ENCODE measurements at regions not wholly inside any gene's neighbourhood (a gene's known extent, or its start where the extent isn't known, plus 50 kb on each side); places are given as distances from the start of the nearest gene placed in this dataset.

GRCh38 chr5:164545507-164545906 is 1040.1 kb downstream of the MAT2B start:
- H3K9me3 ChIP-seq (ENCODE audit: control insufficient read depth in 2 of 2, low read length in 2 of 2) = peaks cover 0 to 3% of the 10 kb centered on the region in 2 experiments
- Mint-ChIP-seq H3K4me1 (no peaks in the 10 kb centered on the region), H3K36me3 (no peaks in the 10 kb centered on the region), H3K9me3 (peaks cover 0 to 22% (median 7%) of the 10 kb centered on the region in 7 donors), H3K4me3 (no peak overlapping the region), H3K27me3 (no peaks in the 10 kb centered on the region), H3K27ac (no peak overlapping the region)
- ATAC-seq (ENCODE audit: low read depth in 2 of 2) (no peak), DNase-seq (no peak)
- no peak overlapping the region for H3K4me3 ChIP-seq (ENCODE audit: low read depth, low read length)
- H3K4me1 ChIP-seq (ENCODE audit: control insufficient read depth, insufficient read depth, low read length, poor library complexity, severe bottlenecking) = no peaks in the 10 kb centered on the region
- no peaks in the 10 kb centered on the region for H3K27me3 ChIP-seq (ENCODE audit: control insufficient read depth, insufficient read depth, low read length)
- H3K36me3 ChIP-seq (ENCODE audit: control insufficient read depth, insufficient read depth, low read length) = no peaks in the 10 kb centered on the region
- no peak overlapping the region for H3K27ac ChIP-seq (ENCODE audit: insufficient read depth, low read length, poor library complexity, severe bottlenecking)

- Mint-ChIP-seq H3K9me3 (peaks cover 0 to 10% (median 5%) of the 10 kb centered on the region in 7 donors), H3K4me1 (no peaks in the 10 kb centered on the region), H3K36me3 (no peaks in the 10 kb centered on the region), H3K27me3 (no peaks in the 10 kb centered on the region), H3K27ac (no peak overlapping the region), H3K4me3 (no peak overlapping the region)
- Histone ChIP-seq H3K36me3 (ENCODE audit: control insufficient read depth, insufficient read depth, low read length) (no peaks in the 10 kb centered on the region), H3K27ac (ENCODE audit: insufficient read depth, low read length, poor library complexity, severe bottlenecking) (no peak overlapping the region), H3K27me3 (ENCODE audit: control insufficient read depth, insufficient read depth, low read length) (no peaks in the 10 kb centered on the region), H3K9me3 (ENCODE audit: control insufficient read depth in 2 of 2, low read length in 2 of 2) (no peaks in the 10 kb centered on the region), H3K4me3 (ENCODE audit: low read depth, low read length) (no peak overlapping the region), H3K4me1 (ENCODE audit: control insufficient read depth, insufficient read depth, low read length, poor library complexity, severe bottlenecking) (no peaks in the 10 kb centered on the region)
- DNase-seq (no peak), ATAC-seq (ENCODE audit: low read depth in 2 of 2) (no peak)
These were observed 1048.4 kb downstream of the MAT2B start for GRCh38 chr5:164553851-164554250.

- H3K27ac ChIP-seq (ENCODE audit: insufficient read depth, low read length, poor library complexity, severe bottlenecking) = no peak overlapping the region
- no peaks in the 10 kb centered on the region for H3K9me3 ChIP-seq (ENCODE audit: control insufficient read depth in 2 of 2, low read length in 2 of 2)
- H3K27ac Mint-ChIP-seq = no peak overlapping the region
- no peaks in the 10 kb centered on the region for H3K36me3 Mint-ChIP-seq
- no peaks in the 10 kb centered on the region for H3K27me3 ChIP-seq (ENCODE audit: control insufficient read depth, insufficient read depth, low read length)
- no peaks in the 10 kb centered on the region for H3K4me1 Mint-ChIP-seq
- no peak for DNase-seq
- H3K27me3 Mint-ChIP-seq = no peaks in the 10 kb centered on the region
- no peaks in the 10 kb centered on the region for H3K4me1 ChIP-seq (ENCODE audit: control insufficient read depth, insufficient read depth, low read length, poor library complexity, severe bottlenecking)
- H3K4me3 ChIP-seq (ENCODE audit: low read depth, low read length) = no peak overlapping the region
- H3K4me3 Mint-ChIP-seq = no peak overlapping the region
- peaks cover 0 to 10% (median 0%) of the 10 kb centered on the region in 7 donors for H3K9me3 Mint-ChIP-seq
- no peaks in the 10 kb centered on the region for H3K36me3 ChIP-seq (ENCODE audit: control insufficient read depth, insufficient read depth, low read length)
- ATAC-seq (ENCODE audit: low read depth in 2 of 2) = no peak
These were observed 1050.4 kb downstream of the MAT2B start for GRCh38 chr5:164555809-164556208.

GRCh38 chr5:164560216-164560615 is 1054.8 kb downstream of the MAT2B start:
- Mint-ChIP-seq H3K9me3 (peaks cover 0 to 7% (median 0%) of the 10 kb centered on the region in 7 donors), H3K27me3 (no peaks in the 10 kb centered on the region), H3K27ac (no peak overlapping the region), H3K36me3 (no peaks in the 10 kb centered on the region), H3K4me3 (no peak overlapping the region), H3K4me1 (no peaks in the 10 kb centered on the region)
- H3K4me3 ChIP-seq (ENCODE audit: low read depth, low read length) = no peak overlapping the region
- H3K27me3 ChIP-seq (ENCODE audit: control insufficient read depth, insufficient read depth, low read length) = no peaks in the 10 kb centered on the region
- DNase-seq (no peak), ATAC-seq (ENCODE audit: low read depth in 2 of 2) (no peak)
- H3K4me1 ChIP-seq (ENCODE audit: control insufficient read depth, insufficient read depth, low read length, poor library complexity, severe bottlenecking) = no peaks in the 10 kb centered on the region
- no peak overlapping the region for H3K27ac ChIP-seq (ENCODE audit: insufficient read depth, low read length, poor library complexity, severe bottlenecking)
- H3K9me3 ChIP-seq (ENCODE audit: control insufficient read depth in 2 of 2, low read length in 2 of 2) = no peaks in the 10 kb centered on the region
- H3K36me3 ChIP-seq (ENCODE audit: control insufficient read depth, insufficient read depth, low read length) = no peaks in the 10 kb centered on the region

- ATAC-seq (ENCODE audit: low read depth in 2 of 2) (no peak), DNase-seq (no peak)
- H3K4me1 ChIP-seq (ENCODE audit: control insufficient read depth, insufficient read depth, low read length, poor library complexity, severe bottlenecking) = no peaks in the 10 kb centered on the region
- no peaks in the 10 kb centered on the region for H3K36me3 Mint-ChIP-seq
- H3K27me3 ChIP-seq (ENCODE audit: control insufficient read depth, insufficient read depth, low read length) = no peaks in the 10 kb centered on the region
- no peaks in the 10 kb centered on the region for H3K27me3 Mint-ChIP-seq
- H3K9me3 Mint-ChIP-seq = peaks cover 0 to 6% (median 0%) of the 10 kb centered on the region in 7 donors
- H3K4me1 Mint-ChIP-seq = no peaks in the 10 kb centered on the region
- no peaks in the 10 kb centered on the region for H3K9me3 ChIP-seq (ENCODE audit: control insufficient read depth in 2 of 2, low read length in 2 of 2)
- no peak overlapping the region for H3K27ac Mint-ChIP-seq
- H3K4me3 Mint-ChIP-seq = no peak overlapping the region
- no peak overlapping the region for H3K4me3 ChIP-seq (ENCODE audit: low read depth, low read length)
- no peak overlapping the region for H3K27ac ChIP-seq (ENCODE audit: insufficient read depth, low read length, poor library complexity, severe bottlenecking)
- no peaks in the 10 kb centered on the region for H3K36me3 ChIP-seq (ENCODE audit: control insufficient read depth, insufficient read depth, low read length)
These were observed 1056.8 kb downstream of the MAT2B start for GRCh38 chr5:164561933-164562872.

GRCh38 chr5:164563370-164563769 is 1058.0 kb downstream of the MAT2B start:
- Mint-ChIP-seq H3K27me3 (no peaks in the 10 kb centered on the region), H3K4me3 (no peak overlapping the region), H3K27ac (no peak overlapping the region), H3K36me3 (no peaks in the 10 kb centered on the region), H3K4me1 (no peaks in the 10 kb centered on the region), H3K9me3 (peaks cover 0 to 5% (median 0%) of the 10 kb centered on the region in 7 donors)
- Histone ChIP-seq H3K36me3 (ENCODE audit: control insufficient read depth, insufficient read depth, low read length) (no peaks in the 10 kb centered on the region), H3K9me3 (ENCODE audit: control insufficient read depth in 2 of 2, low read length in 2 of 2) (no peaks in the 10 kb centered on the region), H3K4me3 (ENCODE audit: low read depth, low read length) (no peak overlapping the region), H3K4me1 (ENCODE audit: control insufficient read depth, insufficient read depth, low read length, poor library complexity, severe bottlenecking) (no peaks in the 10 kb centered on the region), H3K27me3 (ENCODE audit: control insufficient read depth, insufficient read depth, low read length) (no peaks in the 10 kb centered on the region), H3K27ac (ENCODE audit: insufficient read depth, low read length, poor library complexity, severe bottlenecking) (no peak overlapping the region)
- ATAC-seq (ENCODE audit: low read depth in 2 of 2) (no peak), DNase-seq (no peak)

GRCh38 chr5:164573397-164573796 is 1068.0 kb downstream of the MAT2B start:
- H3K36me3 Mint-ChIP-seq = no peaks in the 10 kb centered on the region
- Histone ChIP-seq H3K36me3 (ENCODE audit: control insufficient read depth, insufficient read depth, low read length) (no peaks in the 10 kb centered on the region), H3K4me1 (ENCODE audit: control insufficient read depth, insufficient read depth, low read length, poor library complexity, severe bottlenecking) (no peaks in the 10 kb centered on the region), H3K9me3 (ENCODE audit: control insufficient read depth in 2 of 2, low read length in 2 of 2) (no peaks in the 10 kb centered on the region), H3K4me3 (ENCODE audit: low read depth, low read length) (no peak overlapping the region), H3K27me3 (ENCODE audit: control insufficient read depth, insufficient read depth, low read length) (no peaks in the 10 kb centered on the region), H3K27ac (ENCODE audit: insufficient read depth, low read length, poor library complexity, severe bottlenecking) (no peak overlapping the region)
- peaks cover 0 to 6% (median 3%) of the 10 kb centered on the region in 7 donors for H3K9me3 Mint-ChIP-seq
- DNase-seq (no peak), ATAC-seq (ENCODE audit: low read depth in 2 of 2) (no peak)
- no peak overlapping the region for H3K4me3 Mint-ChIP-seq
- no peak overlapping the region for H3K27ac Mint-ChIP-seq
- H3K27me3 Mint-ChIP-seq = no peaks in the 10 kb centered on the region
- no peaks in the 10 kb centered on the region for H3K4me1 Mint-ChIP-seq

- H3K4me1 Mint-ChIP-seq = no peaks in the 10 kb centered on the region
- DNase-seq (no peak), ATAC-seq (ENCODE audit: low read depth in 2 of 2) (no peak)
- no peaks in the 10 kb centered on the region for H3K27me3 Mint-ChIP-seq
- Histone ChIP-seq H3K4me3 (ENCODE audit: low read depth, low read length) (no peak overlapping the region), H3K9me3 (ENCODE audit: control insufficient read depth in 2 of 2, low read length in 2 of 2) (no peaks in the 10 kb centered on the region), H3K36me3 (ENCODE audit: control insufficient read depth, insufficient read depth, low read length) (no peaks in the 10 kb centered on the region), H3K27me3 (ENCODE audit: control insufficient read depth, insufficient read depth, low read length) (no peaks in the 10 kb centered on the region), H3K27ac (ENCODE audit: insufficient read depth, low read length, poor library complexity, severe bottlenecking) (no peak overlapping the region), H3K4me1 (ENCODE audit: control insufficient read depth, insufficient read depth, low read length, poor library complexity, severe bottlenecking) (no peaks in the 10 kb centered on the region)
- no peaks in the 10 kb centered on the region for H3K36me3 Mint-ChIP-seq
- no peak overlapping the region for H3K4me3 Mint-ChIP-seq
- no peak overlapping the region for H3K27ac Mint-ChIP-seq
- H3K9me3 Mint-ChIP-seq = peaks cover 0 to 7% (median 0%) of the 10 kb centered on the region in 7 donors
These were observed 1071.8 kb downstream of the MAT2B start for GRCh38 chr5:164577201-164577600.
